ENCODE measurements at regions not wholly inside any gene's neighbourhood (a gene's known extent, or its start where the extent isn't known, plus 50 kb on each side); places are given as distances from the start of the nearest gene placed in this dataset.
"Not testable (repeated sequence)": the region's sequence is repeated elsewhere in the genome, so short reads cannot be mapped to it uniquely, and the experiment has no call there.

GRCh38 chr9:27688954-27689353 lies 115.7 kb upstream of the C9orf72 start:
- in situ Hi-C loops (cut with MboI) (no loop called here), intact Hi-C loops (cut with micrococcal nuclease) (no loop called here)
- TF ChIP-seq CBFA2T2 (conservative IDR thresholded peaks at IDR 0.05) (no peak), ZNF124 (CRISPR knock-in tag; IDR thresholded peaks at IDR 0.05) (no peak), ZNF511 (CRISPR knock-in tag; IDR thresholded peaks at IDR 0.05) (no peak), ZNF384 (IDR thresholded peaks at IDR 0.05; ENCODE audit: low read depth, low read length) (no peak), MNT (conservative IDR thresholded peaks at IDR 0.05) (no peak), ZNF23 (CRISPR knock-in tag; IDR thresholded peaks at IDR 0.05) (no peak), RBM39 (optimal IDR thresholded peaks at IDR 0.05; ENCODE audit: low read depth, low read length) (no peak), MITF (IDR thresholded peaks at IDR 0.05) (no peak), TRIM28 (IDR thresholded peaks at IDR 0.05) (no peak), RBBP5 (IDR thresholded peaks at IDR 0.05; ENCODE audit: borderline replicate concordance, insufficient read depth, low read length, poor library complexity, severe bottlenecking) (no peak), HDAC2 (IDR thresholded peaks at IDR 0.05) (no peak), THRAP3 (IDR thresholded peaks at IDR 0.05; ENCODE audit: borderline replicate concordance) (no peak)
- H3K4me1 ChIP-seq (replicated peaks in 1 of 2; ENCODE audit: control insufficient read depth in 2 of 2, insufficient read depth in 2 of 2, low read length in 2 of 2) = no peaks in the 10 kb centered on the region
- FAIRE-seq = no peak
- ChIA-PET POLR2A (no interaction called here), CTCF (ENCODE audit: low intra/inter-chr PET ratio) (no interaction called here)
- H3K4me2 ChIP-seq (ENCODE audit: insufficient read depth, low read length) = no peak overlapping the region
- H3K27ac ChIP-seq (ENCODE audit: extremely low read depth, low read depth, low read length) = no peak overlapping the region
- no peaks in the 10 kb centered on the region for H3K9me1 ChIP-seq (ENCODE audit: control insufficient read depth, insufficient read depth, low read length)
- no peaks in the 10 kb centered on the region for H3K9me3 ChIP-seq (replicated peaks; ENCODE audit: control insufficient read depth, insufficient read depth, low read depth, low read length)
- H3K4me3 ChIP-seq = no peak overlapping the region
- H4K20me1 ChIP-seq (replicated peaks; ENCODE audit: control insufficient read depth, insufficient read depth, low read length) = no peaks in the 10 kb centered on the region
- H3K9ac ChIP-seq (ENCODE audit: insufficient read depth in 1 of 2, low read depth in 2 of 2, low read length in 2 of 2) = no peak overlapping the region
- 0% methylated on average over 1 of the region's 6 CpGs for WGBS (ENCODE audit: insufficient coverage, low coverage, missing lambda C conversion rate)
- no TSS peak for BruUV-seq (replicated peaks)
- no peaks in the 10 kb centered on the region for H3K79me2 ChIP-seq (ENCODE audit: control insufficient read depth, insufficient read depth, low read length)
- H3K36me3 ChIP-seq (ENCODE audit: control insufficient read depth, insufficient read depth, low read length) = no peaks in the 10 kb centered on the region
- no peak for DNase-seq (ENCODE audit: extremely low read depth in 1 of 4, low spot score in 3 of 4)
- no peak for ATAC-seq
- H2AFZ ChIP-seq (ENCODE audit: low read depth, low read length) = no peak overlapping the region
- no peaks in the 10 kb centered on the region for H3K27me3 ChIP-seq (ENCODE audit: control insufficient read depth in 2 of 2, insufficient read depth in 2 of 2, low read length in 2 of 2)

- FAIRE-seq; H3K79me2 ChIP-seq (ENCODE audit: control insufficient read depth, insufficient read depth, low read length); ATAC-seq; in situ Hi-C loops (cut with MboI); H3K36me3 ChIP-seq (ENCODE audit: control insufficient read depth, insufficient read depth, low read length); intact Hi-C loops (cut with micrococcal nuclease); CTCF ChIA-PET (ENCODE audit: low intra/inter-chr PET ratio); POLR2A ChIA-PET; H3K9ac ChIP-seq (ENCODE audit: insufficient read depth in 1 of 2, low read depth in 2 of 2, low read length in 2 of 2); H3K9me3 ChIP-seq (replicated peaks; ENCODE audit: control insufficient read depth, insufficient read depth, low read depth, low read length); H3K27ac ChIP-seq (ENCODE audit: extremely low read depth, low read depth, low read length); H3K9me1 ChIP-seq (ENCODE audit: control insufficient read depth, insufficient read depth, low read length); H4K20me1 ChIP-seq (replicated peaks; ENCODE audit: control insufficient read depth, insufficient read depth, low read length); H2AFZ ChIP-seq (ENCODE audit: low read depth, low read length); H3K4me3 ChIP-seq; H3K4me1 ChIP-seq (replicated peaks in 1 of 2; ENCODE audit: control insufficient read depth in 2 of 2, insufficient read depth in 2 of 2, low read length in 2 of 2); H3K27me3 ChIP-seq (ENCODE audit: control insufficient read depth in 2 of 2, insufficient read depth in 2 of 2, low read length in 2 of 2); H3K4me2 ChIP-seq (ENCODE audit: insufficient read depth, low read length); DNase-seq (ENCODE audit: extremely low read depth in 1 of 4, low spot score in 3 of 4); BruUV-seq (replicated peaks): not testable (repeated sequence)
- no CpG with 5 or more reads among the region's 17 CpGs for WGBS (ENCODE audit: insufficient coverage, low coverage, missing lambda C conversion rate)
Measured at GRCh38 chr9:27690816-27691215, 117.5 kb upstream of the C9orf72 start.

All from K562 (cell line).